ENCODE measurements at regions not wholly inside any gene's neighbourhood (a gene's known extent, or its start where the extent isn't known, plus 50 kb on each side); places are given as distances from the start of the nearest gene placed in this dataset.
A peak's percentile ranks its signal among the peaks of the same experiment; 100 is the strongest.

DNA sequence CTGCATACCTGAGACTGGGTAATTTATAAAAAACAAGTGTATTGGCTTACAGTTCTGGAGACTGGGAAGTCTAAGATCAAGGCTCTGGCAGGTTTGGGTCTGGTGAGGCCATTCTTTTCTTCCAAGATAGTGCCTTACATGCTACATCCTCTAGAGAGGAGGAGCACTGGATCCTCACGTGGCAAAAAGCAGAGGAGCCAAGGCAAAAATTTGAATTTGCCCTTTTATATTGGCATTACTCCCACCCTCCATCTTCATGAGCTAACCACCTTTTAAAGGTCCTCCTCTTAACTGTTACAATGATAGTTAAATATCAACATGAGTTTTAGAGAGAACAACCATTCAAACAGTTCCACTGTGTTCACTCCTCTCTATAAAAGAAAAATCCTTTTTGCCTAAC lies 286.3 kb upstream of the SEL1L start:
- Histone ChIP-seq H3K36me3 (ENCODE audit: control insufficient read depth, insufficient read depth, low read length) (no peaks in the 10 kb centered on the region), H3K27me3 (ENCODE audit: control insufficient read depth, insufficient read depth, low read length) (no peaks in the 10 kb centered on the region), H3K4me3 (ENCODE audit: low read depth, low read length) (no peak overlapping the region)
- no peak for DNase-seq (ENCODE audit: low read depth)
- FAIRE-seq, result no peak
- TF ChIP-seq, protein P1, sequence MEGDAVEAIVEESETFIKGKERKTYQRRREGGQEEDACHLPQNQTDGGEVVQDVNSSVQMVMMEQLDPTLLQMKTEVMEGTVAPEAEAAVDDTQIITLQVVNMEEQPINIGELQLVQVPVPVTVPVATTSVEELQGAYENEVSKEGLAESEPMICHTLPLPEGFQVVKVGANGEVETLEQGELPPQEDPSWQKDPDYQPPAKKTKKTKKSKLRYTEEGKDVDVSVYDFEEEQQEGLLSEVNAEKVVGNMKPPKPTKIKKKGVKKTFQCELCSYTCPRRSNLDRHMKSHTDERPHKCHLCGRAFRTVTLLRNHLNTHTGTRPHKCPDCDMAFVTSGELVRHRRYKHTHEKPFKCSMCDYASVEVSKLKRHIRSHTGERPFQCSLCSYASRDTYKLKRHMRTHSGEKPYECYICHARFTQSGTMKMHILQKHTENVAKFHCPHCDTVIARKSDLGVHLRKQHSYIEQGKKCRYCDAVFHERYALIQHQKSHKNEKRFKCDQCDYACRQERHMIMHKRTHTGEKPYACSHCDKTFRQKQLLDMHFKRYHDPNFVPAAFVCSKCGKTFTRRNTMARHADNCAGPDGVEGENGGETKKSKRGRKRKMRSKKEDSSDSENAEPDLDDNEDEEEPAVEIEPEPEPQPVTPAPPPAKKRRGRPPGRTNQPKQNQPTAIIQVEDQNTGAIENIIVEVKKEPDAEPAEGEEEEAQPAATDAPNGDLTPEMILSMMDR (IDR thresholded peaks at IDR 0.05; ENCODE audit: insufficient read depth, low read length, severe bottlenecking), result no peak

DNA sequence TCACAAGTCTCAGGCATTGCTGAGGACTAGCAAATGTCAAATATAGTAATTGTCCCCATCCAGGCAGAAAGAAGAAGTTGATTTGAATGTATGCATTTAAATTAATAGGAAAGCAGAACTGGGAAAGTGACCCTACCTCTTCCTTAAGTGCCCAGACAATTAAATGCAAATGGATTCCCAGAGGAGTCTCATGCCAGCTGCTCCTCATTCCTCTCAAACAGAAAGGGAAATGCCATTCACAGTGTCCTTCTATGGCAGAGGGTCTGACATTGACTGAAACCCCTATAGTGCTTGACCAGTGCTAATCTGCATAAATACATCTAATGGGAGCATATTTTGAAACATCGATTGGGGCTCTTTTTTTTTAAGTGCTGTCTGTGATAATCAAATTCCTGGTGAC lies 292.4 kb upstream of the SEL1L start:
- Histone ChIP-seq H3K36me3 (ENCODE audit: control insufficient read depth, insufficient read depth, low read length) (no peaks in the 10 kb centered on the region), H3K27me3 (ENCODE audit: control insufficient read depth, insufficient read depth, low read length) (no peaks in the 10 kb centered on the region), H3K4me3 (ENCODE audit: low read depth, low read length) (no peak overlapping the region)
- no peak for DNase-seq (ENCODE audit: low read depth)
- TF ChIP-seq, protein P1 (IDR thresholded peaks at IDR 0.05; ENCODE audit: insufficient read depth, low read length, severe bottlenecking), result no peak
- FAIRE-seq, result no peak

DNA sequence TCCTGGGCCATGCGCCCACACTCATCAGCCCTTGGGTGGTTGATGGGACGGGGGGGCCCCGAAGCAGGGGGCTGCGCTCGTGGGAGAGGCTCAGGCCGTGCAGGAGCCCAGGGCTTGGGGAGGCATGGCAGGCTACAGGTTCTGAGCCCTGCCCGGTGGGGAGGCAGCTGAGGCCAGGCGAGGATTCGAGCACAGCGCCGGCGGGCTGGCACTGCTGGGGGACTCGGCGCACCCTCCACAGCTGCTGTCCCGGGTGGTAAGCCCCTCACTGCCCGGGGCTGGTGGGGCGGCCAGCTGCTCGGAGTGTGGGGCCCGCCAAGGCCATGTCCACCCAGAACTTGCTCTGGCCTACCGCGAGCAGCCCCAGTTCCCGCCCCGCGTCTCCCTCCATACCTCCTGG lies 295.8 kb upstream of the SEL1L start:
- FAIRE-seq (no peak), DNase-seq (ENCODE audit: low read depth) (no peak)
- Histone ChIP-seq H3K36me3 (ENCODE audit: control insufficient read depth, insufficient read depth, low read length) (no peaks in the 10 kb centered on the region), H3K4me3 (ENCODE audit: low read depth, low read length) (no peak overlapping the region), H3K27me3 (ENCODE audit: control insufficient read depth, insufficient read depth, low read length) (no peaks in the 10 kb centered on the region)
- TF ChIP-seq, protein P1 (IDR thresholded peaks at IDR 0.05; ENCODE audit: insufficient read depth, low read length, severe bottlenecking), result no peak

DNA sequence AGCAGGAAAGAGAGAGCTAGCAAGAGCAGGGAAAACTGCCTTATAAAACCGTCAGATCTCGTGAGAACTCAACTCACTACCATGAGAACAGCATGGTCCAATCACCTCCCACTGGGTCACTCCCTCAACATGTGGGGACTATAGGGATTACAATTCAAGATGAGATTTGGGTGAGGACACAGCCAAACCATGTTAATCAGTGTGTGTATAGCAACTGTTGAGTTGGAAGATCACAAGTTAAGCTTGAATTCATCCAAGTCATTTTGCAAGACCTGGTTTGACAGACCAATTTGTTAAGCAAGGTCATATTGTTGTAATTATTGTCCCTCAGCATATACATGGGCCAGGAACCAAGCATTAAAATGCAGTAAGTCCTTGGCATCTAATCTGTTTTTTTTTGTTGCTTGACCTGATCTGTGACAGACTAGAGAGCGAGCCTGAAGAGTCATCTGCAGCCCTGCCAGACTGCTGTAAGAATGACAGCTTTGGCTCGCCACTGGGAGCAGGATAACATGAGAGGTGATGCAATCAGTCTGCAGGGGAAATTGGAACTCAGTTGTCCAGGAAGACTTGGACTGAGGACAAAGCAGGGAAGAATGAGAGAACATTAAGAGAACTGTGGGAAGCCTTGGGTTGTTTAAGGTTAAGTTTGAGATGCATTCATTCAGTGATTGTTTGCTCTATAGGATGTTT lies 297.6 kb upstream of the SEL1L start:
- no peaks in the 10 kb centered on the region for H3K36me3 ChIP-seq (ENCODE audit: control insufficient read depth, insufficient read depth, low read length)
- TF ChIP-seq, protein P1 (IDR thresholded peaks at IDR 0.05; ENCODE audit: insufficient read depth, low read length, severe bottlenecking), result no peak
- peak; percentile 28 for FAIRE-seq
- DNase-seq (ENCODE audit: low read depth), result peak; percentile 43
- H3K4me3 ChIP-seq (ENCODE audit: low read depth, low read length), result no peak overlapping the region
- H3K27me3 ChIP-seq (ENCODE audit: control insufficient read depth, insufficient read depth, low read length), result no peaks in the 10 kb centered on the region

DNA sequence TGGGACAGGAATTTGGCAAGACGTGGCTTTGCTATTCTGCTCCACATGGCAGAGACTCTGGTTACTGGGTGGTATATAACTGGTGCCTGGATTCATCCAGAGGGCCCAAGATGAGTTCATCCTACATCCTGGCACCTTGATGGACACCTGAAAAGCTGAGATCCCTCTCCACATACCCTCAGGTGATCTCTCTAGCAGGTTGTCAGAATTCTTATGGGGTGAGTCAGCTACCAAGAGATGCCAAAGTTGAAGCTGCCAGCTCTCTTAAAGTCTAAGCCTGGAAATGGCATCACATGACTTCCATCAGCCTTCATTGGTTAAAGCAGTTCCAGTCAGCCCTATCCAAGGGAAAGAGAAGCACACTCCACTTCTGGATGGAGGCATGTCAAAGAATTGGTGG lies 300.7 kb upstream of the SEL1L start:
- Histone ChIP-seq H3K36me3 (ENCODE audit: control insufficient read depth, insufficient read depth, low read length) (no peaks in the 10 kb centered on the region), H3K4me3 (ENCODE audit: low read depth, low read length) (no peak overlapping the region), H3K27me3 (ENCODE audit: control insufficient read depth, insufficient read depth, low read length) (no peaks in the 10 kb centered on the region)
- TF ChIP-seq, protein P1 (IDR thresholded peaks at IDR 0.05; ENCODE audit: insufficient read depth, low read length, severe bottlenecking), result no peak
- DNase-seq (ENCODE audit: low read depth) (peak; percentile 38), FAIRE-seq (no peak)

DNA sequence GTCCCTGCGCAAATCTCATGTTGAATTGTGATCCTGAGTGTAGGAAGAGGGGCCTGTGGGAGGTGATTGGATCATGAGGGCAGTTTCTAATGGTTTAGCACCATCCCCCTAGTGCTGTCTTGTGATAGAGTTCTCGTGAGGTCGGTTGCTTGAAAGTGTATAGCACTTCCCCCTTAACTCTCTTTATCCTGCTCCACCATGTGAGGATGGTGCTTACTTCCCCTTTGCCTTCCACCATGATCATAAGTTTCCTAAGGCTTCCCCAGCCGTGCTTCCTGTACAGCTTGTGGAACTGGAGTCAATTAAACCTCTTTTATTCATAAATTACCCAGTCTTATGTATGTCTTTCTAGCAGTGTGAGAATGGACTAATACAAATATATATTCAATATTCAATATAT lies 303.7 kb upstream of the SEL1L start:
- Histone ChIP-seq H3K4me3 (ENCODE audit: low read depth, low read length) (no peak overlapping the region), H3K27me3 (ENCODE audit: control insufficient read depth, insufficient read depth, low read length) (no peaks in the 10 kb centered on the region), H3K36me3 (ENCODE audit: control insufficient read depth, insufficient read depth, low read length) (no peaks in the 10 kb centered on the region)
- TF ChIP-seq, protein P1 (IDR thresholded peaks at IDR 0.05; ENCODE audit: insufficient read depth, low read length, severe bottlenecking), result no peak
- DNase-seq (ENCODE audit: low read depth) (no peak), FAIRE-seq (no peak)
